Kidney epithelial cell (primary cell): ENCODE measurements at regions not wholly inside any gene's neighbourhood (a gene's known extent, or its start where the extent isn't known, plus 50 kb on each side); places are given as distances from the start of the nearest gene placed in this dataset.
"Not testable (repeated sequence)": the region's sequence is repeated elsewhere in the genome, so short reads cannot be mapped to it uniquely, and the experiment has no call there.

ENCODE experiments used
- DNase-seq: peaks from one replicate; pipeline ENCODE4 v3.0.0-alpha.2; 2010; ENCODE audit warnings: low read depth
- H3K27me3 ChIP-seq: 2 replicates; pipeline ENCODE4 v1.6.0; 2011; ENCODE audit warnings: low read length; ENCODE audit not compliant: control insufficient read depth, insufficient read depth
- H3K36me3 ChIP-seq: 2 replicates; pipeline ENCODE4 v1.5.1; 2011; ENCODE audit warnings: low read length; ENCODE audit not compliant: control insufficient read depth, insufficient read depth
- H3K4me3 ChIP-seq: 2 replicates; pipeline ENCODE4 v1.5.1; 2011; ENCODE audit warnings: low read depth, mild to moderate bottlenecking, control low read depth, low read length
- CTCF ChIP-seq: IDR thresholded peaks from 2 replicates; pipeline ENCODE4 v1.5.1; 2011; ENCODE audit warnings: mild to moderate bottlenecking, moderate library complexity, low read length, control low read depth, inconsistent platforms; ENCODE audit not compliant: insufficient read depth, poor library complexity, severe bottlenecking

- Histone ChIP-seq H3K4me3 (no peak overlapping the region), H3K27me3 (no peaks in the 10 kb centered on the region), H3K36me3 (no peaks in the 10 kb centered on the region)
- no peak for DNase-seq
- TF ChIP-seq CTCF: no peak
These were observed 1287.3 kb downstream of the CNTNAP5 start for GRCh38 chr2:125312342-125312741.

- TF ChIP-seq CTCF: no peak
- H3K36me3 ChIP-seq: no peaks in the 10 kb centered on the region
These were observed 1288.7 kb downstream of the CNTNAP5 start for GRCh38 chr2:125313806-125314205.

GRCh38 chr2:125318740-125319139 lies 1293.7 kb downstream of the CNTNAP5 start:
- no peak for DNase-seq
- Histone ChIP-seq H3K4me3 (no peak overlapping the region), H3K36me3 (no peaks in the 10 kb centered on the region), H3K27me3 (no peaks in the 10 kb centered on the region)
- TF ChIP-seq CTCF: no peak

More at GRCh38 chr2:125313806-125314205, 1288.7 kb downstream of the CNTNAP5 start:
- Histone ChIP-seq H3K27me3 (no peaks in the 10 kb centered on the region), H3K4me3 (no peak overlapping the region)
- no peak for DNase-seq

GRCh38 chr2:125324273-125324672 lies 1299.2 kb downstream of the CNTNAP5 start:
- Histone ChIP-seq H3K4me3 (no peak overlapping the region), H3K27me3 (no peaks in the 10 kb centered on the region), H3K36me3 (no peaks in the 10 kb centered on the region)
- no peak for TF ChIP-seq CTCF
- no peak for DNase-seq

- no peaks in the 10 kb centered on the region for H3K27me3 ChIP-seq
- DNase-seq: no peak
- no peak for TF ChIP-seq CTCF
- no peaks in the 10 kb centered on the region for H3K36me3 ChIP-seq
- H3K4me3 ChIP-seq: no peak overlapping the region
These were observed 1305.0 kb downstream of the CNTNAP5 start for GRCh38 chr2:125330133-125330532.

- no peak for DNase-seq
- Histone ChIP-seq H3K27me3 (no peaks in the 10 kb centered on the region), H3K36me3 (no peaks in the 10 kb centered on the region), H3K4me3 (no peak overlapping the region)
- TF ChIP-seq CTCF: no peak
These were observed 1314.6 kb upstream of the GYPC start for GRCh38 chr2:125341353-125341752.

- DNase-seq, H3K36me3 ChIP-seq, H3K4me3 ChIP-seq, H3K27me3 ChIP-seq: not testable (repeated sequence)
These were observed 1302.4 kb upstream of the GYPC start for GRCh38 chr2:125353542-125353941.
